ENCODE measurements at regions not wholly inside any gene's neighbourhood (a gene's known extent, or its start where the extent isn't known, plus 50 kb on each side); places are given as distances from the start of the nearest gene placed in this dataset.

- no peak overlapping the region for H3K27ac ChIP-seq
- peak; percentile 82 for TF ChIP-seq CTCF (conservative IDR thresholded peaks at IDR 0.05)
Measured at GRCh38 chr6:144585217-144585814, 300.2 kb downstream of the UTRN start.

- TF ChIP-seq CTCF (conservative IDR thresholded peaks at IDR 0.05): no peak
- no peak overlapping the region for H3K27ac ChIP-seq
Measured at GRCh38 chr6:144586986-144587385, 301.9 kb downstream of the UTRN start.

GRCh38 chr6:144588697-144589325 lies 303.7 kb downstream of the UTRN start:
- no peak overlapping the region for H3K27ac ChIP-seq
- no peak for TF ChIP-seq CTCF (conservative IDR thresholded peaks at IDR 0.05)

GRCh38 chr6:144590532-144590931 lies 305.4 kb downstream of the UTRN start:
- H3K27ac ChIP-seq: no peak overlapping the region
- no peak for TF ChIP-seq CTCF (conservative IDR thresholded peaks at IDR 0.05)

- H3K27ac ChIP-seq: no peak overlapping the region
- no peak for TF ChIP-seq CTCF (conservative IDR thresholded peaks at IDR 0.05)
Measured at GRCh38 chr6:144593392-144593791, 308.3 kb downstream of the UTRN start.

GRCh38 chr6:144594585-144594984 lies 309.4 kb downstream of the UTRN start:
- H3K27ac ChIP-seq: no peak overlapping the region
- no peak for TF ChIP-seq CTCF (conservative IDR thresholded peaks at IDR 0.05)

- H3K27ac ChIP-seq: no peak overlapping the region
- TF ChIP-seq CTCF (conservative IDR thresholded peaks at IDR 0.05): no peak
Measured at GRCh38 chr6:144595266-144595665, 310.1 kb downstream of the UTRN start.

Measured in VCaP (cell line).